HG03571 (cell line): ENCODE measurements at regions not wholly inside any gene's neighbourhood (a gene's known extent, or its start where the extent isn't known, plus 50 kb on each side); places are given as distances from the start of the nearest gene placed in this dataset.
"Not testable (repeated sequence)": the region's sequence is repeated elsewhere in the genome, so short reads cannot be mapped to it uniquely, and the experiment has no call there.

Source experiments
- ATAC-seq: cut with Tn5 transposase; IDR thresholded peaks from one replicate; pipeline ENCODE4 v1.9.1; 2021; ENCODE audit not compliant: unreplicated experiment

- ATAC-seq: not testable (repeated sequence)
These were observed 50.8 kb upstream of the GRIN2B start for GRCh38 chr12:14032191-14032590.

GRCh38 chr12:14043776-14044175 is 62.4 kb upstream of the GRIN2B start:
- ATAC-seq: no peak

DNA sequence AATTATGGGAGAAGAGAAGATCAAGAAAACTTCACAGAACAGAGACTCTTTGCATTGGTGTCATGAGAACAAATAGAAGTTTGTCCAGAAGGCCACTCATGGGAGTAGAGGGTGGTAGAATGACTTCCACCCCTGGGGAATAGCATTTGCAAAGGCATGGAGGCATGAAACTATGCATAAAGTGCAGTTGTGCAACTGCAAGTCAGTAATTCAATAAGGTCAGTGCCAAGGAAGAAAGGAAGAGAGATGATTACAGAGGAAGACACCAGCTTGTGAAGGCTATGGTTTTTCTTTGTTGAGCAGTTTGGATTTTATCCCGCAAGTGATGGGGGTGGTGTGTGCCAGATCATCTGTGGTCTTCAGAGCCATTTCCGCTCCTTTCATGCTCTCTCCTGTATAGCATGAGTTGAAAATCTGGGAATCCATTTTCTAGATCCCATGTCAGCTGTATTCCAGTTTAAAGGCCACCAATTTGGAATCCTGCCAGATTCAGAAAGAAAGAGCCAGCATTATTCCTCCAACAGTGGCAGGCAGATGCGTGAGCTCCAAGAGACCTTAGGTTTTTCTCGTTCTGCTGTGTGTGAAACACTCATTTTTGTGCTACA is 67.6 kb upstream of the GRIN2B start:
- no peak for ATAC-seq

GRCh38 chr12:14057895-14058294 is 76.5 kb upstream of the GRIN2B start:
- no peak for ATAC-seq

GRCh38 chr12:14058717-14059116 is 77.3 kb upstream of the GRIN2B start:
- ATAC-seq: no peak

DNA sequence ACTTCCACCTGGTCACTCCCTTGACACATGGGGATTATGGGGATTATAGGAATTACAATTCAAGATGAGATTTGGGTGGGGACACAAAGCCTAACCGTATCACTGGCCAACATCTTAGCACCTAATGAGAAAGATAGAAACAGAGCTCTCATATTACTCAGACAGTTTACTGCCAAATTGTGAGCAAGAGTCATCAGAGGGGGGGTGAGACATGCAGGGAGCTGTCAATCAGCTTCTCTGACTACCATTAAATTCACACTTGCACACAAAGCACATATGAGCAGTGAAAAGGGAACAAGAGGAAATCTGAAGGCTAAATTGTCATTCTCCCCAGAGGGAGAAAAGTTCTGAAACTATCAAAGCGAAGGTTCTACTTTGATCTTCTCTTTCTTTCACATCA is 78.1 kb upstream of the GRIN2B start:
- no peak for ATAC-seq

DNA sequence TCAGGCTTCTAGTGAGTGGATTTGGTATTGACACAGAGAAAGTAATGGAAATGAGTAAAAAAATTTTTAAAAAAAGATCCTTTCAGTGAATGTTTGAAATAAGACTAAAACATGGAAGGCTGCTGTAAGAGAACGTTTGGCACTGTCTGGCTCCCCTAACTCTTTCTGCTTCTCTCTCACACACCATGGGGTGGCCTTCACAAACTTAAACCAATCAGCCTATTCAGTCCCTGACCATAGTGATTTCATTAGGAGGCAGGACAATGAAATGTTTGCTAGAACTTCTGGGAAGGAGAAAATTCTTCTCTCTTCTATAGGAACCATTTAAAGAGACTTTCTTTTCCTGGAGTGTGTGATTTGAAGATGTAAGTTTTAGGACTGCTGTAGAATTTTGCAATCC is 84.2 kb upstream of the GRIN2B start:
- ATAC-seq: no peak

DNA sequence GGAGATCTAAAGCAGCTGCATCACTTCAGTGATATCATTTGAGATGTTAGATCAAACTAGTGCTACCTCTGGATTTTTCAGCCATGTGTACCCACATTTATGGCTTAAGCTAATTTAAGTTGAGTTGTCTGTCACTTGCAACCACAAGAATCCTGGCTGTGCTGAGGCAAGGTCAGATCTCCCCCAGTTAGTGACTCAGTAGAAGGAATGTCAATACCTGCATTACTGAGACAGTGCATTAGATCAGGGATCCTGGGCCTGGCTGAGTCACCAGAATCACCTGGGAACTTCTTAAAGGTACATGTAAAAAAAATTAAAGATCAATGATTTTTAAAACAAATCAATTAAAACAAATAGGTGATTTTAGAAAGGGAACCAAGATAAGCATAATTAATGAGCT is 84.6 kb upstream of the GRIN2B start:
- no peak for ATAC-seq

DNA sequence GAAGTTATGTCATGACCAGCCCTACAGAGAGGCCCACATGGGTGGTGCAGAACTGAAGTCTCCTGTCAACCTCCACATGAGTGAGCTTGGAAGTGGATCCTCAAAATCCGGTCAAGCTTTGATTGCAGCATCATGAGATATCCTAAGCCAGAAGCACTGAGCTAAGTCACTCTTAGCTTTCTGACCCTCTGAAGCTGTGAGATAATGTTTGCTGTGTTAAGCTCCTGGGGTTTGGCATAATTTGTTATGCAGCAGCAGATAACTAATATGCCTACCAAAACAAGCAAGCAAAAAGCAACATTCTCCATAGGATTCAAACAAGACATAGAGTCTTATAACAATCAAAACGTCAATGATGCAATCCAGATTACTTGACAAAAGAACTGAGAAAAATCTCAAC is 87.6 kb upstream of the GRIN2B start:
- no peak for ATAC-seq

- no peak for ATAC-seq
These were observed 90.4 kb upstream of the GRIN2B start for GRCh38 chr12:14071833-14072232.

DNA sequence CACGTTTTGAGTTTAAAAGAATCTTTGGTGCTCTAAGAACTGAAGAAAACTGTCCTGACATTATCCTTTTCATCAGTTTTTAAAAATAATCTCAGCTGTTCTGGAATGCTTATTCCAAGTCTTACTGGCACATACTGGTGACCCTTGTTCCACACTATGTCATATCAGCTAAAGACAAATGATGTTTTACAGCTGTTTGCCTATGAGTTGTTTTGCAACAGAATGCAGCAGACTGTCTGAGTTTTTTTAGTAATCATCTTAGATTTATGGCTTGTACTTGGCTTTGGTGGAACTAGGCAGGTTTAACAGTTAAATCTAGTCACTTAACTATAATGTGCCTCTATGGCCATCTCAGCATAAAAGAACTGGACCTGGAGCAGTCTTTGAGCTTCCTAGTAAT is 91.6 kb upstream of the GRIN2B start:
- ATAC-seq: no peak

DNA sequence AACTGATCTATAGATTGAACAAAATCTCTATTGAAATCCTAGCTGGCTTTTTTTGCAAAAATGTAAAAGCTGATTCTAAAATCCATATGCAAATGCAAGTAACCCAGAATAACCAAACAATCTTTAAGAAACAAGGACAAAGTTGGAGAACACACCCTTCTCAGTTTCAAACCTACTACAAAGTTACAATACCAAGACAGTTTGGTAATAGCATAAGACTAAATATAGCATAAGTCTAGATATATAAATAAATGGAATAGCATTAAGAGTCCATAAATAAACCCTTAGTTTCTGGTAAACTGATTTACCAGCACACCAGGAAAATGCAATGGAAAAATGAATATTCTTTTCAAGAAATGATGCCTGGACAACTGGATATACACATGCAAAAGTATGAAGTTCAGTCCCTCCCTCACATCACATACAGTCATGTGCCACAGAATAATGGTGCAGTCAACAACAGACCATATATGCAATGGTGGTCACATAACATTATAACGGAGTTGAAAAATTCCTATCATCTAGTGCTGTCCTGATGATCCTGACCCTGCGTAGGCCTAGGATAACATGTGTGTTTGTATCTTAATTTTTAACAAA is 94.5 kb upstream of the GRIN2B start:
- no peak for ATAC-seq

- ATAC-seq: no peak
These were observed 95.1 kb upstream of the GRIN2B start for GRCh38 chr12:14076538-14076937.

DNA sequence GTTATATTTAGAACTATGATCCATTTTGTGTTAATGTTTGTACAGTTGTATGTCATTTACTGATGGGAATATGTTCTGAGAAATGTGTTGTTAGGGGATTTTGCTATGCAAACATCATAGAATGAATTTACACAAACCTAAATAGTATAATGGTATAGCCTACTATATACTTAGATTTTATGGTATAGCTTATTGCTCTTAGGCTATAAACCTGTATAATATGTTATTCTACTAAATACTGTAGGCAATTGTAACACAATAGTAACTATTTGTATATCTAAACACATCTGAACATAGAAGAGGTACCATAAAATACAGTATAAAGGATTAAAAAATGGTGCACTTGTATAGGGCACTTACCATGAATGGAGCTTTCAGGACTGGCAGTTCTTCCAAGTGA is 105.4 kb upstream of the GRIN2B start:
- no peak for ATAC-seq

DNA sequence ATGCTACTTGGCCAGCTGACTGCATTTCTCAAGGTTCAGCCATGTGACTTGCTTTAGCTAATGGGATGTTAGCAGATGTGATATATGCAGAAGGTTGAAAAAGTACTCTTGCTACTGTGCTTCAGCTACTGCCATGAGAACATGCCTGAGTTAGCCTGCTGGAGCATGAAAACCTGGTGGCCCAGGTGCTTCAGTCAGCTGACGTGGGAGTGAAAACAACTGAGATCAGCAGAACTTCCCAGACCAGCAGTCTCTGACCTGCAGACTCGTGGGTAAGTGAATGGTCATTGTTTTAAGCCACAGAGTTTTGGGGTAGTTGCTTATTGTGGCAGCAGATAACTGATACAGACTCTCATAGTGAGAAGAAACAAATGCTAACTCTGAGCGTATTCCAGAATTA is 118.6 kb upstream of the GRIN2B start:
- no peak for ATAC-seq

GRCh38 chr12:14101556-14101955 is 120.2 kb upstream of the GRIN2B start:
- not testable (repeated sequence) for ATAC-seq

GRCh38 chr12:14111230-14111865 is 129.9 kb upstream of the GRIN2B start:
- ATAC-seq: peak; percentile 97

DNA sequence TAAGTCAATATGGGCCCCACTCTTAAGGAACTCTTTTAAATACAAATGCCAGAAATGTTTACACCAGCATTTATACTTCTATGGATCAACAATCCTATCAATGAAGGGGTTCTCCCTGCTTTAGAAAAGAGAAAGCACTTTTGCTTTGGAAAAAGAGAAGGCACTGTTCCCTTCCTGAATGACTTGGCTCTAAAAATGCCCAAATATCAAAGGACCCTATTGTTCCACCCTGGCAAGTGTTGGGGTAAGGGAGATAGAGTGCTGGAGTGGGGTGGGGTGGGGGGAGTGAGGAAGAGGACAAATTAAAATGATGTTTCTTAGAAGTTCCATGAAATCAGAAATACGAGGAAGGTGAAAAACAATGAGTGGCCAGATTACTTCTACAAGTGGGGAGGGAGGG is 131.6 kb upstream of the GRIN2B start:
- no peak for ATAC-seq

GRCh38 chr12:14126692-14127091 is 145.3 kb upstream of the GRIN2B start:
- ATAC-seq: no peak

GRCh38 chr12:14129611-14130195 is 148.3 kb upstream of the GRIN2B start:
- ATAC-seq: no peak

DNA sequence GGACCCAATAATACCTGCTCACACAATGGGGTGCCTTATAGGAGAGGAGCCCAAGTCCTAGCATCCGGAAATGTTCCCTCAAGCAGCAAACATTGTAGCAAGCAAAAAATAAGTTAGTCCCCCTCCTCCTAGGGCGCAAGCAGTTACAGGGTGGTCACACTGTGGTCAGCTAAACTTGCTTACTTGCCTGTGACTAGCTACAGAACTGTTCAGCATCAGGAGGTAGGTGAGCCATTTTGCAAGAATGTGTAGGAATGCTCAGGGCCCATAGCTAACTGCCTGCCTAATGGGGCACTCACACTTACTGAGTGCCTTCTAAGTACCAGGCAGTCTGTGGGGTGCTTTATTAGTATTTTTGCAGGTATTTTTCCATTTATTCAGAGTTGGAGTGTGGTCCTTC is 154.6 kb upstream of the GRIN2B start:
- ATAC-seq: no peak

- ATAC-seq: no peak
These were observed 157.1 kb upstream of the GRIN2B start for GRCh38 chr12:14138495-14138894.
